Coronary artery (tissue), 2 donors: ENCODE measurements at regions not wholly inside any gene's neighbourhood (a gene's known extent, or its start where the extent isn't known, plus 50 kb on each side); places are given as distances from the start of the nearest gene placed in this dataset.

Experiments
- DNase-seq: peaks from one replicate; pipeline ENCODE4 v3.0.0-alpha.2; 2017; ENCODE audit warnings: low spot score
- H3K27ac ChIP-seq, 2 donors: fragments of 200-600 bp; sonication (generic); one replicate each; pipeline ENCODE4 v1.5.1; 2016 to 2019
- H3K4me3 ChIP-seq: fragments of 200-600 bp; sonication (generic); 2 replicates; pipeline ENCODE4 v1.5.1; 2016; ENCODE audit warnings: mild to moderate bottlenecking, moderate library complexity
- CTCF ChIP-seq: fragments of 200-600 bp; sonication (generic); IDR thresholded peaks from one replicate; pipeline ENCODE4 v1.5.1; 2019; ENCODE audit warnings: antibody characterized with exemption

- H3K4me3 ChIP-seq, result no peak overlapping the region
- H3K27ac ChIP-seq, result no peak overlapping the region
- no peak for DNase-seq
- TF ChIP-seq CTCF, result no peak
Measured at GRCh38 chr18:41077076-41077475, 878.0 kb upstream of the PIK3C3 start.

- Histone ChIP-seq H3K4me3 (no peak overlapping the region), H3K27ac (no peak overlapping the region)
- no peak for TF ChIP-seq CTCF
- DNase-seq, result no peak
Measured at GRCh38 chr18:41075212-41075611, 879.8 kb upstream of the PIK3C3 start.

- DNase-seq, result no peak
- no peak overlapping the region for H3K27ac ChIP-seq
- TF ChIP-seq CTCF, result no peak
- no peak overlapping the region for H3K4me3 ChIP-seq
Measured at GRCh38 chr18:41073372-41073954, 881.6 kb upstream of the PIK3C3 start.

GRCh38 chr18:41072946-41073345, 882.1 kb upstream of the PIK3C3 start:
- Histone ChIP-seq H3K4me3 (no peak overlapping the region), H3K27ac (no peak overlapping the region)
- no peak for DNase-seq
- TF ChIP-seq CTCF, result no peak

- Histone ChIP-seq H3K27ac (no peak overlapping the region), H3K4me3 (no peak overlapping the region)
- DNase-seq, result no peak
- TF ChIP-seq CTCF, result no peak
Measured at GRCh38 chr18:41071826-41072225, 883.2 kb upstream of the PIK3C3 start.

- TF ChIP-seq CTCF, result no peak
- no peak for DNase-seq
- Histone ChIP-seq H3K27ac (no peak overlapping the region), H3K4me3 (no peak overlapping the region)
Measured at GRCh38 chr18:41069167-41069566, 885.9 kb upstream of the PIK3C3 start.

- TF ChIP-seq CTCF, result no peak
- no peak overlapping the region for H3K4me3 ChIP-seq
- H3K27ac ChIP-seq, result no peak overlapping the region
- no peak for DNase-seq
Measured at GRCh38 chr18:41064916-41065315, 890.1 kb upstream of the PIK3C3 start.
